ENCODE measurements at regions not wholly inside any gene's neighbourhood (a gene's known extent, or its start where the extent isn't known, plus 50 kb on each side); places are given as distances from the start of the nearest gene placed in this dataset.

GRCh38 chr5:3537942-3538341 lies 57.7 kb upstream of the IRX1 start:
- TF ChIP-seq EZH2 (IDR thresholded peaks at IDR 0.05; ENCODE audit: borderline replicate concordance, low read depth, low read length, severe bottlenecking) = no peak
- no peak for TF ChIP-seq CTCF (IDR thresholded peaks at IDR 0.05; ENCODE audit: borderline replicate concordance, extremely low read depth, low read length, poor library complexity, severe bottlenecking)

Measured in DND-41 (cell line).